NB4 (cell line): ENCODE measurements at regions not wholly inside any gene's neighbourhood (a gene's known extent, or its start where the extent isn't known, plus 50 kb on each side); places are given as distances from the start of the nearest gene placed in this dataset.

Source experiments
- DNase-seq: peaks from one replicate; pipeline ENCODE4 v3.0.0; 2010; ENCODE audit warnings: low read depth
- H3K4me3 ChIP-seq: one replicate; pipeline ENCODE4 v1.5.1; 2011; ENCODE audit warnings: mild to moderate bottlenecking, low read depth, low read length, moderate library complexity
- CTCF ChIP-seq: IDR thresholded peaks from one replicate; pipeline ENCODE4 v1.5.1; 2012; ENCODE audit warnings: low read depth, low read length
- MAX ChIP-seq: IDR thresholded peaks from 2 replicates; pipeline ENCODE4 v1.6.1; 2011; ENCODE audit warnings: low read depth, low read length
- MYC ChIP-seq: IDR thresholded peaks from 2 replicates; pipeline ENCODE4 v1.6.1; 2011; ENCODE audit warnings: low read depth, low read length
- POLR2A ChIP-seq: IDR thresholded peaks from 2 replicates; pipeline ENCODE4 v1.6.1; 2011; ENCODE audit warnings: mild to moderate bottlenecking; ENCODE audit not compliant: insufficient read length; ENCODE audit errors: extremely low read depth

- DNase-seq = no peak
- no peak overlapping the region for H3K4me3 ChIP-seq
- TF ChIP-seq MAX = no peak
- TF ChIP-seq POLR2A = no peak
- no peak for TF ChIP-seq MYC
- no peak for TF ChIP-seq CTCF
Observed at GRCh38 chr17:54784305-54784704, 116.3 kb upstream of the TOM1L1 start.

GRCh38 chr17:54785643-54786268 lies 114.9 kb upstream of the TOM1L1 start:
- no peak overlapping the region for H3K4me3 ChIP-seq
- TF ChIP-seq MYC = no peak
- no peak for TF ChIP-seq MAX
- no peak for TF ChIP-seq CTCF
- TF ChIP-seq POLR2A = no peak
- DNase-seq = no peak

GRCh38 chr17:54789101-54789880 lies 111.4 kb upstream of the TOM1L1 start:
- TF ChIP-seq POLR2A (no peak), CTCF (no peak), MAX (no peak), MYC (no peak)
- DNase-seq = no peak
- no peak overlapping the region for H3K4me3 ChIP-seq

GRCh38 chr17:54793271-54793670 lies 107.4 kb upstream of the TOM1L1 start:
- no peak for TF ChIP-seq MAX
- no peak for TF ChIP-seq POLR2A
- TF ChIP-seq MYC = no peak
- no peak for TF ChIP-seq CTCF
- no peak overlapping the region for H3K4me3 ChIP-seq
- DNase-seq = no peak

GRCh38 chr17:54795046-54795445 lies 105.6 kb upstream of the TOM1L1 start:
- TF ChIP-seq MAX = no peak
- TF ChIP-seq POLR2A = no peak
- TF ChIP-seq CTCF = no peak
- TF ChIP-seq MYC = no peak
- no peak overlapping the region for H3K4me3 ChIP-seq
- peak; percentile 1 for DNase-seq
